HepG2 (cell line): ENCODE measurements at regions not wholly inside any gene's neighbourhood (a gene's known extent, or its start where the extent isn't known, plus 50 kb on each side); places are given as distances from the start of the nearest gene placed in this dataset.

Experiments
- HOXA5 ChIP-seq: sonication (generic); formaldehyde crosslinking; IDR thresholded peaks from 2 replicates; pipeline ENCODE4 v1.4.0; 2020; ENCODE audit warnings: missing genetic modification reagents
- HOXA7 ChIP-seq: sonication (generic); formaldehyde crosslinking; IDR thresholded peaks from 2 replicates; pipeline ENCODE4 v1.8.1; 2022; ENCODE audit warnings: mild to moderate bottlenecking, missing genetic modification reagents, moderate library complexity
- KDM1A ChIP-seq: IDR thresholded peaks from 2 replicates; pipeline ENCODE4 v1.6.1; 2016; ENCODE audit warnings: missing compliant biosample characterization
- POLR2A ChIP-seq, 2 experiments: IDR thresholded peaks; 2 replicates each; pipeline ENCODE4 v1.6.1; 2011; ENCODE audit warnings: low read depth in 2 of 2, low read length in 2 of 2, mild to moderate bottlenecking in 1 of 2, moderate library complexity in 1 of 2; ENCODE audit not compliant: insufficient read depth in 1 of 2
- POLR2AphosphoS5 ChIP-seq: IDR thresholded peaks from 2 replicates; pipeline ENCODE4 v1.6.1; 2012; ENCODE audit warnings: low read depth, low read length
- SIN3A ChIP-seq: IDR thresholded peaks from 2 replicates; pipeline ENCODE4 v1.6.1; 2011; ENCODE audit warnings: low read depth, mild to moderate bottlenecking, control low read depth, low read length, borderline replicate concordance
- ZNF121 ChIP-seq: sonication (generic); formaldehyde crosslinking; IDR thresholded peaks from 2 replicates; pipeline ENCODE4 v1.5.0; 2020; ENCODE audit warnings: mild to moderate bottlenecking, missing genetic modification reagents
- ZNF335 ChIP-seq: sonication (generic); formaldehyde crosslinking; IDR thresholded peaks from 2 replicates; pipeline ENCODE4 v1.4.0; 2020; ENCODE audit warnings: missing genetic modification reagents
- ZNF546 ChIP-seq: sonication (generic); formaldehyde crosslinking; conservative IDR thresholded peaks from 2 replicates; pipeline ENCODE4 v1.8.1; 2023; ENCODE audit warnings: mild to moderate bottlenecking, missing genetic modification reagents
- TF ChIP-seq, protein P1 (sequence below): sonication (generic); formaldehyde crosslinking; conservative IDR thresholded peaks from 2 replicates; pipeline ENCODE4 v1.4.0; 2020; ENCODE audit warnings: mild to moderate bottlenecking, missing genetic modification reagents, moderate library complexity
- TF ChIP-seq, protein P2 (sequence below): IDR thresholded peaks from 2 replicates; pipeline ENCODE4 v1.6.1; 2016; ENCODE audit warnings: low read depth, control low read depth
- TF ChIP-seq, protein P3 (sequence below): sonication (generic); formaldehyde crosslinking; IDR thresholded peaks from 2 replicates; pipeline ENCODE4 v1.5.0; 2020; ENCODE audit warnings: mild to moderate bottlenecking, missing genetic modification reagents, moderate library complexity

DNA sequence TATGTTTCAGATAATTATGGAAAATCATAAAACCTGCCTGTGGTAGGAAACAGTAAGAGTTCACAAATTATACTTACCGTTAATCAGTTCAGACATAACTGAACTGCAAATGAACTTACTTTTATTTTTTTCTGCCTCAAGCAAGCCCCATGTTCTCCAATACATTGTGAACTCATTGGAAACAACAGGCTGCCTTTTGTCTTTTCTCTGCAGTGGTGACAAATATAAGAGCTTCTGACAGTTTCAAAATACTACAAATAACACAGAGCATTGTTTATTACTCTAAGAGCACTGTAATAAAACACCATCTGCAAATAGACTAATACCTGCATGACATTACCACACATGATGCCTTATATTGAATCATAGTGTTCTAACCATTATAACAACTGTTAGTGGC is 94.0 kb upstream of the CDCA7L start:
- TF ChIP-seq ZNF121 (no peak), HOXA5 (CRISPR knock-in tag) (no peak), ZNF335 (CRISPR knock-in tag) (no peak), HOXA7 (no peak), POLR2A (IDR thresholded peaks at IDR 0.05; ENCODE audit: insufficient read depth in 1 of 2, low read depth in 2 of 2, low read length in 2 of 2) (no peak), ZNF546 (CRISPR knock-in tag) (no peak), SIN3A (no peak), POLR2AphosphoS5 (no peak), KDM1A (CRISPR knock-in tag) (no peak)
- TF ChIP-seq, protein P1, sequence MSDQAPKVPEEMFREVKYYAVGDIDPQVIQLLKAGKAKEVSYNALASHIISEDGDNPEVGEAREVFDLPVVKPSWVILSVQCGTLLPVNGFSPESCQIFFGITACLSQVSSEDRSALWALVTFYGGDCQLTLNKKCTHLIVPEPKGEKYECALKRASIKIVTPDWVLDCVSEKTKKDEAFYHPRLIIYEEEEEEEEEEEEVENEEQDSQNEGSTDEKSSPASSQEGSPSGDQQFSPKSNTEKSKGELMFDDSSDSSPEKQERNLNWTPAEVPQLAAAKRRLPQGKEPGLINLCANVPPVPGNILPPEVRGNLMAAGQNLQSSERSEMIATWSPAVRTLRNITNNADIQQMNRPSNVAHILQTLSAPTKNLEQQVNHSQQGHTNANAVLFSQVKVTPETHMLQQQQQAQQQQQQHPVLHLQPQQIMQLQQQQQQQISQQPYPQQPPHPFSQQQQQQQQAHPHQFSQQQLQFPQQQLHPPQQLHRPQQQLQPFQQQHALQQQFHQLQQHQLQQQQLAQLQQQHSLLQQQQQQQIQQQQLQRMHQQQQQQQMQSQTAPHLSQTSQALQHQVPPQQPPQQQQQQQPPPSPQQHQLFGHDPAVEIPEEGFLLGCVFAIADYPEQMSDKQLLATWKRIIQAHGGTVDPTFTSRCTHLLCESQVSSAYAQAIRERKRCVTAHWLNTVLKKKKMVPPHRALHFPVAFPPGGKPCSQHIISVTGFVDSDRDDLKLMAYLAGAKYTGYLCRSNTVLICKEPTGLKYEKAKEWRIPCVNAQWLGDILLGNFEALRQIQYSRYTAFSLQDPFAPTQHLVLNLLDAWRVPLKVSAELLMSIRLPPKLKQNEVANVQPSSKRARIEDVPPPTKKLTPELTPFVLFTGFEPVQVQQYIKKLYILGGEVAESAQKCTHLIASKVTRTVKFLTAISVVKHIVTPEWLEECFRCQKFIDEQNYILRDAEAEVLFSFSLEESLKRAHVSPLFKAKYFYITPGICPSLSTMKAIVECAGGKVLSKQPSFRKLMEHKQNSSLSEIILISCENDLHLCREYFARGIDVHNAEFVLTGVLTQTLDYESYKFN, result no peak
- TF ChIP-seq, protein P2, sequence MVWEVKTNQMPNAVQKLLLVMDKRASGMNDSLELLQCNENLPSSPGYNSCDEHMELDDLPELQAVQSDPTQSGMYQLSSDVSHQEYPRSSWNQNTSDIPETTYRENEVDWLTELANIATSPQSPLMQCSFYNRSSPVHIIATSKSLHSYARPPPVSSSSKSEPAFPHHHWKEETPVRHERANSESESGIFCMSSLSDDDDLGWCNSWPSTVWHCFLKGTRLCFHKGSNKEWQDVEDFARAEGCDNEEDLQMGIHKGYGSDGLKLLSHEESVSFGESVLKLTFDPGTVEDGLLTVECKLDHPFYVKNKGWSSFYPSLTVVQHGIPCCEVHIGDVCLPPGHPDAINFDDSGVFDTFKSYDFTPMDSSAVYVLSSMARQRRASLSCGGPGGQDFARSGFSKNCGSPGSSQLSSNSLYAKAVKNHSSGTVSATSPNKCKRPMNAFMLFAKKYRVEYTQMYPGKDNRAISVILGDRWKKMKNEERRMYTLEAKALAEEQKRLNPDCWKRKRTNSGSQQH (CRISPR knock-in tag), result no peak
- TF ChIP-seq, protein P3, sequence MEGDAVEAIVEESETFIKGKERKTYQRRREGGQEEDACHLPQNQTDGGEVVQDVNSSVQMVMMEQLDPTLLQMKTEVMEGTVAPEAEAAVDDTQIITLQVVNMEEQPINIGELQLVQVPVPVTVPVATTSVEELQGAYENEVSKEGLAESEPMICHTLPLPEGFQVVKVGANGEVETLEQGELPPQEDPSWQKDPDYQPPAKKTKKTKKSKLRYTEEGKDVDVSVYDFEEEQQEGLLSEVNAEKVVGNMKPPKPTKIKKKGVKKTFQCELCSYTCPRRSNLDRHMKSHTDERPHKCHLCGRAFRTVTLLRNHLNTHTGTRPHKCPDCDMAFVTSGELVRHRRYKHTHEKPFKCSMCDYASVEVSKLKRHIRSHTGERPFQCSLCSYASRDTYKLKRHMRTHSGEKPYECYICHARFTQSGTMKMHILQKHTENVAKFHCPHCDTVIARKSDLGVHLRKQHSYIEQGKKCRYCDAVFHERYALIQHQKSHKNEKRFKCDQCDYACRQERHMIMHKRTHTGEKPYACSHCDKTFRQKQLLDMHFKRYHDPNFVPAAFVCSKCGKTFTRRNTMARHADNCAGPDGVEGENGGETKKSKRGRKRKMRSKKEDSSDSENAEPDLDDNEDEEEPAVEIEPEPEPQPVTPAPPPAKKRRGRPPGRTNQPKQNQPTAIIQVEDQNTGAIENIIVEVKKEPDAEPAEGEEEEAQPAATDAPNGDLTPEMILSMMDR (CRISPR knock-in tag), result no peak
